ENCODE measurements at regions not wholly inside any gene's neighbourhood (a gene's known extent, or its start where the extent isn't known, plus 50 kb on each side); places are given as distances from the start of the nearest gene placed in this dataset.

- no peak overlapping the region for H3K4me2 ChIP-seq (ENCODE audit: insufficient read depth, insufficient read length, low read length)
- no peak overlapping the region for H2BK5ac ChIP-seq (ENCODE audit: insufficient read length, low read length)
- WGBS (ENCODE audit: extremely low coverage, insufficient read length, low lambda C conversion rate) = 100% methylated on average over 1 of the region's 3 CpGs
- no peak overlapping the region for H2BK120ac ChIP-seq (ENCODE audit: low read depth, low read length, poor library complexity, severe bottlenecking)
- Mint-ChIP-seq H3K27me3 (ENCODE audit: low read depth) (no peaks in the 10 kb centered on the region), H3K4me1 (peaks cover 18 to 19% of the 10 kb centered on the region in 2 experiments), H3K27ac (no peak overlapping the region), H3K36me3 (ENCODE audit: insufficient read depth in 1 of 3, low read depth in 3 of 3) (no peaks in the 10 kb centered on the region), H3K4me3 (no peak overlapping the region), H3K9me3 (peaks cover 0 to 2% of the 10 kb centered on the region in 2 experiments; a peak in 2 of 5 replicates)
- H3K9me3 ChIP-seq (ENCODE audit: control insufficient read depth, low read depth, low read length) = no peaks in the 10 kb centered on the region
- DNase-seq = no peak
- no peak overlapping the region for H3K9ac ChIP-seq (ENCODE audit: extremely low read depth, insufficient read length, low read length)
- H3K23ac ChIP-seq (ENCODE audit: insufficient read length, low read depth, low read length) = no peak overlapping the region
- no peaks in the 10 kb centered on the region for H3K27me3 ChIP-seq (ENCODE audit: insufficient read depth, low read length)
- H3K27ac ChIP-seq (ENCODE audit: insufficient read length, low read depth, low read length) = no peak overlapping the region
- no peak overlapping the region for H2BK20ac ChIP-seq (ENCODE audit: low read depth, low read length, poor library complexity, severe bottlenecking)
- no peak overlapping the region for H3K4ac ChIP-seq (ENCODE audit: low read depth, low read length)
- H2AFZ ChIP-seq (ENCODE audit: low read length) = no peak overlapping the region
- H4K8ac ChIP-seq (replicated peaks; ENCODE audit: insufficient read length, low read depth, low read length) = no peak overlapping the region
- no peak overlapping the region for H2BK12ac ChIP-seq (ENCODE audit: insufficient read length, low read depth, low read length)
- no peak for TF ChIP-seq CTCF (conservative IDR thresholded peaks at IDR 0.05)
- H4K20me1 ChIP-seq (ENCODE audit: control insufficient read depth, insufficient read depth, insufficient read length) = no peaks in the 10 kb centered on the region
- H3K56ac ChIP-seq (ENCODE audit: insufficient read length, low read depth, low read length) = no peak overlapping the region
- H3K23me2 ChIP-seq (ENCODE audit: insufficient read length, low read depth, low read length, poor library complexity, severe bottlenecking) = no peaks in the 10 kb centered on the region
- no peak overlapping the region for H3K14ac ChIP-seq (ENCODE audit: insufficient read depth, low read length)
- H3K79me1 ChIP-seq (ENCODE audit: insufficient read depth, low read depth, low read length, poor library complexity, severe bottlenecking) = no peaks in the 10 kb centered on the region
- no peak overlapping the region for H2BK15ac ChIP-seq (ENCODE audit: low read depth, low read length)
- no peak overlapping the region for H2AK5ac ChIP-seq (ENCODE audit: insufficient read length, low read length)
- no peak overlapping the region for H4K91ac ChIP-seq (ENCODE audit: insufficient read length, low read depth, low read length)
- H3T11ph ChIP-seq (ENCODE audit: low read length) = no peak overlapping the region
- H4K5ac ChIP-seq (ENCODE audit: insufficient read length, low read depth, low read length) = no peak overlapping the region
- no peaks in the 10 kb centered on the region for H3K79me2 ChIP-seq (ENCODE audit: insufficient read depth, low read length)
- H3K18ac ChIP-seq (ENCODE audit: insufficient read length, low read depth, low read length) = no peak overlapping the region
- H3K4me1 ChIP-seq (ENCODE audit: insufficient read depth, low read length) = no peaks in the 10 kb centered on the region
Observed at GRCh38 chr4:142983065-142983464, 137.0 kb upstream of the INPP4B start.

Measured in H9 (cell line).